SK-N-SH treated with all-trans-retinoic acid at 6 μM for 48 hours (cell line): ENCODE measurements at regions not wholly inside any gene's neighbourhood (a gene's known extent, or its start where the extent isn't known, plus 50 kb on each side); places are given as distances from the start of the nearest gene placed in this dataset.

Source experiments
- ATAC-seq: fragments of 200-7000 bp; cut with Tn5 transposase; 3 replicates; pipeline ENCODE4 v1.9.1; 2020; ENCODE audit warnings: mild to moderate bottlenecking, moderate library complexity
- ARNTL ChIP-seq: fragments of 450-650 bp; formaldehyde crosslinking; IDR thresholded peaks from 2 replicates; pipeline ENCODE4 v1.5.0; 2020; ENCODE audit warnings: low read depth, mild to moderate bottlenecking, moderate library complexity, borderline replicate concordance
- BACH2 ChIP-seq: fragments of 250-450 bp; sonication (Bioruptor Pico); IDR thresholded peaks from 2 replicates; pipeline ENCODE4 v1.9.0; 2021; ENCODE audit warnings: mild to moderate bottlenecking, borderline replicate concordance
- CREB5 ChIP-seq: fragments of 250-450 bp; sonication (Bioruptor Pico); IDR thresholded peaks from 2 replicates; pipeline ENCODE4 v1.5.1; 2020; ENCODE audit warnings: low read depth, mild to moderate bottlenecking, moderate library complexity
- CSDC2 ChIP-seq: fragments of 250-450 bp; sonication (Bioruptor Pico); IDR thresholded peaks from 2 replicates; pipeline ENCODE4 v1.5.0; 2020; ENCODE audit warnings: mild to moderate bottlenecking, moderate library complexity
- CSRNP3 ChIP-seq: fragments of 250-450 bp; sonication (Bioruptor Pico); IDR thresholded peaks from 2 replicates; pipeline ENCODE4 v1.5.1; 2021; ENCODE audit warnings: mild to moderate bottlenecking, moderate library complexity
- ESRRG ChIP-seq: fragments of 250-450 bp; sonication (Bioruptor Pico); IDR thresholded peaks from 2 replicates; pipeline ENCODE4 v1.6.1; 2021; ENCODE audit warnings: mild to moderate bottlenecking
- ISL1 ChIP-seq: fragments of 250-450 bp; sonication (Bioruptor Pico); IDR thresholded peaks from 2 replicates; pipeline ENCODE4 v2.1.2; 2022; ENCODE audit warnings: mild to moderate bottlenecking, moderate library complexity
- OSR1 ChIP-seq: fragments of 250-450 bp; sonication (Bioruptor Pico); IDR thresholded peaks from 2 replicates; pipeline ENCODE4 v1.8.0; 2022; ENCODE audit warnings: moderate library complexity, mild to moderate bottlenecking, inconsistent platforms
- PATZ1 ChIP-seq: fragments of 250-450 bp; sonication (Bioruptor Pico); IDR thresholded peaks from 2 replicates; pipeline ENCODE4 v1.8.0; 2020; ENCODE audit warnings: mild to moderate bottlenecking, moderate library complexity, borderline replicate concordance
- POU6F1 ChIP-seq: fragments of 250-450 bp; sonication (Bioruptor Pico); IDR thresholded peaks from 2 replicates; pipeline ENCODE4 v1.8.0; 2021; ENCODE audit warnings: low read depth, mild to moderate bottlenecking, moderate library complexity, borderline replicate concordance
- PPARA ChIP-seq: fragments of 250-450 bp; sonication (Bioruptor Pico); IDR thresholded peaks from 2 replicates; pipeline ENCODE4 v1.5.0; 2020; ENCODE audit warnings: mild to moderate bottlenecking, borderline replicate concordance
- RARB ChIP-seq: fragments of 250-450 bp; sonication (Bioruptor Pico); IDR thresholded peaks from 2 replicates; pipeline ENCODE4 v1.8.0; 2021; ENCODE audit warnings: mild to moderate bottlenecking, moderate library complexity
- SNAI2 ChIP-seq: fragments of 250-450 bp; sonication (Bioruptor Pico); IDR thresholded peaks from 2 replicates; pipeline ENCODE4 v1.5.0; 2020; ENCODE audit warnings: mild to moderate bottlenecking, moderate library complexity
- TCF4 ChIP-seq: fragments of 250-450 bp; sonication (Bioruptor Pico); IDR thresholded peaks from 2 replicates; pipeline ENCODE4 v1.8.0; 2021; ENCODE audit warnings: mild to moderate bottlenecking, moderate library complexity, borderline replicate concordance
- TOX ChIP-seq: fragments of 250-450 bp; sonication (Bioruptor Pico); IDR thresholded peaks from 2 replicates; pipeline ENCODE4 v1.8.0; 2021; ENCODE audit warnings: mild to moderate bottlenecking, moderate library complexity, borderline replicate concordance
- TSHZ2 ChIP-seq: fragments of 250-450 bp; sonication (Bioruptor Pico); IDR thresholded peaks from 2 replicates; pipeline ENCODE4 v1.5.0; 2020; ENCODE audit warnings: mild to moderate bottlenecking, moderate library complexity
- ZC3H10 ChIP-seq: fragments of 250-450 bp; sonication (Bioruptor Pico); IDR thresholded peaks from 2 replicates; pipeline ENCODE4 v1.5.1; 2021; ENCODE audit warnings: mild to moderate bottlenecking, moderate library complexity
- ZFP3 ChIP-seq: fragments of 250-450 bp; sonication (Bioruptor Pico); IDR thresholded peaks from 2 replicates; pipeline ENCODE4 v1.5.0; 2020; ENCODE audit warnings: mild to moderate bottlenecking, moderate library complexity
- ZFP30 ChIP-seq: fragments of 450-650 bp; formaldehyde crosslinking; IDR thresholded peaks from 2 replicates; pipeline ENCODE4 v1.5.0; 2022; ENCODE audit warnings: mild to moderate bottlenecking, moderate library complexity
- ZNF70 ChIP-seq: fragments of 450-650 bp; formaldehyde crosslinking; IDR thresholded peaks from 2 replicates; pipeline ENCODE4 v1.5.0; 2020; ENCODE audit warnings: mild to moderate bottlenecking, moderate library complexity
- ZNF8 ChIP-seq: fragments of 450-650 bp; formaldehyde crosslinking; IDR thresholded peaks from 2 replicates; pipeline ENCODE4 v1.5.0; 2020; ENCODE audit warnings: mild to moderate bottlenecking, moderate library complexity

GRCh38 chr9:22986556-22986955 is 539.9 kb downstream of the DMRTA1 start:
- ATAC-seq: no peak
- TF ChIP-seq ZNF70 (CRISPR knock-in tag) (no peak), TOX (CRISPR knock-in tag) (no peak), RARB (CRISPR knock-in tag) (no peak), PPARA (CRISPR knock-in tag) (no peak), ARNTL (no peak), OSR1 (CRISPR knock-in tag) (no peak), ISL1 (no peak), ZC3H10 (CRISPR knock-in tag) (no peak), CSRNP3 (no peak), SNAI2 (no peak), ZNF8 (no peak), CREB5 (CRISPR knock-in tag) (no peak), ZFP30 (CRISPR knock-in tag) (no peak), ZFP3 (no peak), TCF4 (CRISPR knock-in tag) (no peak), ESRRG (CRISPR knock-in tag) (no peak), BACH2 (CRISPR knock-in tag) (no peak), CSDC2 (no peak), PATZ1 (CRISPR knock-in tag) (no peak), POU6F1 (CRISPR knock-in tag) (no peak)

GRCh38 chr9:22990349-22990748 is 543.7 kb downstream of the DMRTA1 start:
- no peak for ATAC-seq
- TF ChIP-seq CSRNP3 (no peak), PATZ1 (CRISPR knock-in tag) (no peak), ESRRG (CRISPR knock-in tag) (no peak), TOX (CRISPR knock-in tag) (no peak), TCF4 (CRISPR knock-in tag) (no peak), ZC3H10 (CRISPR knock-in tag) (no peak), TSHZ2 (CRISPR knock-in tag) (no peak)
- TF ChIP-seq, all 23 proteins: peak for 0
